SK-N-SH (cell line): ENCODE measurements at regions not wholly inside any gene's neighbourhood (a gene's known extent, or its start where the extent isn't known, plus 50 kb on each side); places are given as distances from the start of the nearest gene placed in this dataset.

Experiments used
- CTCF ChIA-PET: fragments of 300-600, 350-600 bp; formaldehyde crosslinking; extraction: SDS; loops from one replicate; lab custom pipeline; 2021; lab: Yijun Ruan, JAX
- POLR2A ChIA-PET: fragments of 350-600 bp; sonication (Branson Sonifier 250); formaldehyde crosslinking; extraction: SDS; loops from one replicate; lab custom pipeline; 2020; ENCODE audit warnings: antibody characterized with exemption, inconsistent platforms; lab: Yijun Ruan, JAX
- DNase-seq: peaks from one replicate; pipeline ENCODE4 v3.0.0; 2012
- H2AFZ ChIP-seq: fragments of 200-600 bp; sonication (generic); 2 replicates; pipeline ENCODE4 v1.8.1; 2016; ENCODE audit warnings: antibody characterized with exemption, mild to moderate bottlenecking, low read depth
- H3F3A ChIP-seq: fragments of 200-600 bp; sonication (generic); replicated peaks from 2 replicates; pipeline ENCODE3; 2016; ENCODE audit warnings: antibody characterized with exemption, mild to moderate bottlenecking; ENCODE audit not compliant: insufficient read depth
- H3K27ac ChIP-seq, 2 experiments: fragments of 200-500 bp in 1 of 2; fragments of 200-600 bp in 1 of 2; sonication (Bioruptor generic) in 1 of 2; sonication (generic), shearing (Covaris generic) in 1 of 2; 2 replicates each; pipeline versions ENCODE4 v1.5.1 to v1.6.1; 2014 to 2016; ENCODE audit warnings: low read depth in 2 of 2, inconsistent platforms in 1 of 2, low read length in 1 of 2, mild to moderate bottlenecking in 1 of 2, mixed read lengths in 1 of 2
- H3K27me3 ChIP-seq: fragments of 200-600 bp; sonication (generic), shearing (Covaris generic); 2 replicates; pipeline ENCODE4 v1.6.1; 2016; ENCODE audit warnings: mixed run types; ENCODE audit not compliant: insufficient read depth
- H3K36me3 ChIP-seq, 2 experiments: fragments of 200-500 bp in 1 of 2; fragments of 200-600 bp in 1 of 2; sonication (Bioruptor generic) in 1 of 2; sonication (generic) in 1 of 2; replicated peaks in 1 of 2; 2 replicates each; pipeline versions ENCODE3 to v1.5.1; 2014 to 2016; ENCODE audit warnings: low read length in 1 of 2, mild to moderate bottlenecking in 1 of 2; ENCODE audit not compliant: insufficient read depth in 2 of 2, control insufficient read depth in 1 of 2
- H3K4me1 ChIP-seq, 2 experiments: fragments of 200-500 bp in 1 of 2; fragments of 200-600 bp in 1 of 2; sonication (Bioruptor generic) in 1 of 2; sonication (generic), shearing (Covaris generic) in 1 of 2; 2 replicates each; pipeline versions ENCODE4 v1.5.1 to v1.6.1; 2014 to 2016; ENCODE audit warnings: low read depth in 1 of 2, low read length in 1 of 2, mixed run types in 1 of 2; ENCODE audit not compliant: insufficient read depth in 2 of 2, control insufficient read depth in 1 of 2
- H3K4me2 ChIP-seq: fragments of 200-600 bp; sonication (generic), shearing (Covaris generic); 2 replicates; pipeline ENCODE4 v1.6.1; 2017; ENCODE audit warnings: mixed run types
- H3K4me3 ChIP-seq, 2 experiments: fragments of 200-500 bp in 1 of 2; fragments of 200-600 bp in 1 of 2; sonication (Bioruptor generic) in 1 of 2; sonication (generic), shearing (Covaris generic) in 1 of 2; 2 replicates each; pipeline versions ENCODE4 v1.5.1 to v1.8.1; 2014 to 2016; ENCODE audit warnings: low read depth in 2 of 2, inconsistent platforms in 1 of 2, low read length in 1 of 2, mild to moderate bottlenecking in 1 of 2, mixed read lengths in 1 of 2, moderate library complexity in 1 of 2
- H3K79me2 ChIP-seq: fragments of 200-600 bp; sonication (generic); 2 replicates; pipeline ENCODE4 v1.8.1; 2017; ENCODE audit warnings: mild to moderate bottlenecking; ENCODE audit not compliant: insufficient read depth
- H3K9ac ChIP-seq: fragments of 200-600 bp; sonication (generic); 2 replicates; pipeline ENCODE4 v1.6.1; 2017; ENCODE audit warnings: mixed run types
- H3K9me2 ChIP-seq: fragments of 200-600 bp; sonication (generic); 2 replicates; pipeline ENCODE4 v1.6.1; 2017; ENCODE audit warnings: mixed run types
- H3K9me3 ChIP-seq: fragments of 200-600 bp; sonication (generic); 2 replicates; pipeline ENCODE4 v1.6.1; 2017; ENCODE audit warnings: mixed run types, mild to moderate bottlenecking, moderate library complexity
- H4K20me1 ChIP-seq: fragments of 200-600 bp; sonication (generic); 2 replicates; pipeline ENCODE4 v1.6.1; 2017; ENCODE audit warnings: mild to moderate bottlenecking, mixed run types; ENCODE audit not compliant: insufficient read depth
- EP300 ChIP-seq, 2 experiments: IDR thresholded peaks; 2 replicates each; pipeline versions ENCODE4 v1.4.0 to v1.6.1; 2012; ENCODE audit warnings: borderline replicate concordance in 1 of 2, low read depth in 1 of 2, low read length in 1 of 2
- EZH2phosphoT487 ChIP-seq: fragments of 200-600 bp; sonication (generic); IDR thresholded peaks from 2 replicates; pipeline ENCODE4 v1.6.1; 2017; ENCODE audit warnings: low read depth, mixed run types, mild to moderate bottlenecking, antibody characterized with exemption, moderate library complexity, borderline replicate concordance
- FOSL2 ChIP-seq: IDR thresholded peaks from 2 replicates; pipeline ENCODE4 v1.4.0; 2012; ENCODE audit warnings: low read depth, mild to moderate bottlenecking, moderate library complexity, borderline replicate concordance
- FOXM1 ChIP-seq: IDR thresholded peaks from 2 replicates; pipeline ENCODE4 v1.4.0; 2012; ENCODE audit warnings: low read depth, mild to moderate bottlenecking
- NFIC ChIP-seq: IDR thresholded peaks from 2 replicates; pipeline ENCODE4 v1.4.0; 2012; ENCODE audit warnings: borderline replicate concordance
- NRF1 ChIP-seq: IDR thresholded peaks from 2 replicates; pipeline ENCODE4 v1.6.1; 2012; ENCODE audit warnings: low read depth, mild to moderate bottlenecking, low read length
- RAD21 ChIP-seq: IDR thresholded peaks from 2 replicates; pipeline ENCODE4 v1.6.1; 2012; ENCODE audit warnings: mild to moderate bottlenecking, low read length
- TCF12 ChIP-seq: IDR thresholded peaks from 2 replicates; pipeline ENCODE4 v1.4.0; 2012
- TEAD4 ChIP-seq: IDR thresholded peaks from 2 replicates; pipeline ENCODE4 v1.4.0; 2012; ENCODE audit warnings: mild to moderate bottlenecking, borderline replicate concordance; ENCODE audit not compliant: insufficient read depth
- WGBS: methylation state at CpG from one replicate; pipeline ENCODE4 v1.1.6; 2017; ENCODE audit warnings: low lambda C conversion rate; 5-methylcytosine and 5-hydroxymethylcytosine counted together
- TF ChIP-seq, protein P1 (sequence below): fragments of 150-350 bp; IDR thresholded peaks from 2 replicates; pipeline ENCODE4 v1.6.1; 2016; ENCODE audit warnings: mild to moderate bottlenecking, low read depth, low read length
- TF ChIP-seq, protein P2 (sequence below): IDR thresholded peaks from 2 replicates; pipeline ENCODE4 v1.4.0; 2012; ENCODE audit warnings: low read depth, borderline replicate concordance
- TF ChIP-seq, protein P3 (sequence below): fragments of 200-600 bp; sonication (generic); IDR thresholded peaks from 2 replicates; pipeline ENCODE4 v1.6.1; 2017; ENCODE audit warnings: antibody characterized with exemption, mild to moderate bottlenecking, moderate library complexity
- TF ChIP-seq, protein P4 (sequence below): fragments of 150-350 bp; IDR thresholded peaks from 2 replicates; pipeline ENCODE4 v1.6.1; 2017; ENCODE audit warnings: antibody characterized with exemption, low read length, low read depth, borderline replicate concordance

DNA sequence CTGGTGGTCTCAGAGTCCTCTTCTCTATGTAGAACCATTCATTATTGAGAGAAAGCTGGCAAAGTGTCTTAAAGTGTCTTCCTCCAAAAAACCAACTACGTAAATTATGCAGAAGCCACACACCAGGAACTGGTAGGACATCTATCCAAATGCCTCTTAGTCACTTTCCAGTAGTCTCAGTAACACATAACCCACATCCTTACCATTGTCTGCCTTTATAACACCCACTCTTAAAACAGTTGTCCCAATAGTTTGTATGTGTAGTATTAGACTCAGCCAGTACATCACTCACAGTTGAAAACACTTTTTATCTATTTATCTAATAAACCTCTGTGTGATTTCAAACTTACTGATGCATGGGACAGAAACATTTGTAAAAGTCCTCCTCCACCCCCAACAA lies 143.6 kb upstream of the HNRNPA3 start:
- no peak overlapping the region for H3K27ac ChIP-seq
- ChIA-PET CTCF (interaction anchor here (0.6 kb wide), 1 partner anchor 70 kb away, joined by 3 read pairs; no protein-coding TSS in a partner anchor), POLR2A (no interaction called here)
- H3K4me3 ChIP-seq = no peak overlapping the region
- no peaks in the 10 kb centered on the region for H3K9me2 ChIP-seq
- H3K4me1 ChIP-seq = no peaks in the 10 kb centered on the region; a peak in 1 of 4 replicates
- no peak overlapping the region for H2AFZ ChIP-seq
- H3K9ac ChIP-seq = no peak overlapping the region
- no peaks in the 10 kb centered on the region for H4K20me1 ChIP-seq
- no peak overlapping the region for H3K4me2 ChIP-seq
- DNase-seq = no peak
- no peaks in the 10 kb centered on the region for H3K9me3 ChIP-seq
- 31% methylated on average over 1 of the region's 1 CpG for WGBS
- TF ChIP-seq, protein P1, sequence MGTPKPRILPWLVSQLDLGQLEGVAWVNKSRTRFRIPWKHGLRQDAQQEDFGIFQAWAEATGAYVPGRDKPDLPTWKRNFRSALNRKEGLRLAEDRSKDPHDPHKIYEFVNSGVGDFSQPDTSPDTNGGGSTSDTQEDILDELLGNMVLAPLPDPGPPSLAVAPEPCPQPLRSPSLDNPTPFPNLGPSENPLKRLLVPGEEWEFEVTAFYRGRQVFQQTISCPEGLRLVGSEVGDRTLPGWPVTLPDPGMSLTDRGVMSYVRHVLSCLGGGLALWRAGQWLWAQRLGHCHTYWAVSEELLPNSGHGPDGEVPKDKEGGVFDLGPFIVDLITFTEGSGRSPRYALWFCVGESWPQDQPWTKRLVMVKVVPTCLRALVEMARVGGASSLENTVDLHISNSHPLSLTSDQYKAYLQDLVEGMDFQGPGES = no peak
- TF ChIP-seq NRF1 (no peak), NFIC (no peak), FOXM1 (no peak), RAD21 (no peak), EP300 (IDR thresholded peaks at IDR 0.05; ENCODE audit: borderline replicate concordance in 1 of 2, low read depth in 1 of 2, low read length in 1 of 2) (no peak), TEAD4 (no peak), EZH2phosphoT487 (no peak), FOSL2 (no peak), TCF12 (no peak)
- TF ChIP-seq, protein P2, sequence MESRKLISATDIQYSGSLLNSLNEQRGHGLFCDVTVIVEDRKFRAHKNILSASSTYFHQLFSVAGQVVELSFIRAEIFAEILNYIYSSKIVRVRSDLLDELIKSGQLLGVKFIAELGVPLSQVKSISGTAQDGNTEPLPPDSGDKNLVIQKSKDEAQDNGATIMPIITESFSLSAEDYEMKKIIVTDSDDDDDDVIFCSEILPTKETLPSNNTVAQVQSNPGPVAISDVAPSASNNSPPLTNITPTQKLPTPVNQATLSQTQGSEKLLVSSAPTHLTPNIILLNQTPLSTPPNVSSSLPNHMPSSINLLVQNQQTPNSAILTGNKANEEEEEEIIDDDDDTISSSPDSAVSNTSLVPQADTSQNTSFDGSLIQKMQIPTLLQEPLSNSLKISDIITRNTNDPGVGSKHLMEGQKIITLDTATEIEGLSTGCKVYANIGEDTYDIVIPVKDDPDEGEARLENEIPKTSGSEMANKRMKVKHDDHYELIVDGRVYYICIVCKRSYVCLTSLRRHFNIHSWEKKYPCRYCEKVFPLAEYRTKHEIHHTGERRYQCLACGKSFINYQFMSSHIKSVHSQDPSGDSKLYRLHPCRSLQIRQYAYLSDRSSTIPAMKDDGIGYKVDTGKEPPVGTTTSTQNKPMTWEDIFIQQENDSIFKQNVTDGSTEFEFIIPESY = no peak
- TF ChIP-seq, protein P3, sequence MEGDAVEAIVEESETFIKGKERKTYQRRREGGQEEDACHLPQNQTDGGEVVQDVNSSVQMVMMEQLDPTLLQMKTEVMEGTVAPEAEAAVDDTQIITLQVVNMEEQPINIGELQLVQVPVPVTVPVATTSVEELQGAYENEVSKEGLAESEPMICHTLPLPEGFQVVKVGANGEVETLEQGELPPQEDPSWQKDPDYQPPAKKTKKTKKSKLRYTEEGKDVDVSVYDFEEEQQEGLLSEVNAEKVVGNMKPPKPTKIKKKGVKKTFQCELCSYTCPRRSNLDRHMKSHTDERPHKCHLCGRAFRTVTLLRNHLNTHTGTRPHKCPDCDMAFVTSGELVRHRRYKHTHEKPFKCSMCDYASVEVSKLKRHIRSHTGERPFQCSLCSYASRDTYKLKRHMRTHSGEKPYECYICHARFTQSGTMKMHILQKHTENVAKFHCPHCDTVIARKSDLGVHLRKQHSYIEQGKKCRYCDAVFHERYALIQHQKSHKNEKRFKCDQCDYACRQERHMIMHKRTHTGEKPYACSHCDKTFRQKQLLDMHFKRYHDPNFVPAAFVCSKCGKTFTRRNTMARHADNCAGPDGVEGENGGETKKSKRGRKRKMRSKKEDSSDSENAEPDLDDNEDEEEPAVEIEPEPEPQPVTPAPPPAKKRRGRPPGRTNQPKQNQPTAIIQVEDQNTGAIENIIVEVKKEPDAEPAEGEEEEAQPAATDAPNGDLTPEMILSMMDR = no peak
- TF ChIP-seq, protein P4, sequence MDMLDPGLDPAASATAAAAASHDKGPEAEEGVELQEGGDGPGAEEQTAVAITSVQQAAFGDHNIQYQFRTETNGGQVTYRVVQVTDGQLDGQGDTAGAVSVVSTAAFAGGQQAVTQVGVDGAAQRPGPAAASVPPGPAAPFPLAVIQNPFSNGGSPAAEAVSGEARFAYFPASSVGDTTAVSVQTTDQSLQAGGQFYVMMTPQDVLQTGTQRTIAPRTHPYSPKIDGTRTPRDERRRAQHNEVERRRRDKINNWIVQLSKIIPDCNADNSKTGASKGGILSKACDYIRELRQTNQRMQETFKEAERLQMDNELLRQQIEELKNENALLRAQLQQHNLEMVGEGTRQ = no peak
- H3F3A ChIP-seq = no peaks in the 10 kb centered on the region
- no peaks in the 10 kb centered on the region for H3K27me3 ChIP-seq
- no peaks in the 10 kb centered on the region for H3K79me2 ChIP-seq
- H3K36me3 ChIP-seq = no peaks in the 10 kb centered on the region
